Aorta (tissue), 5 donors: ENCODE measurements at regions not wholly inside any gene's neighbourhood (a gene's known extent, or its start where the extent isn't known, plus 50 kb on each side); places are given as distances from the start of the nearest gene placed in this dataset.
"Not testable (repeated sequence)": the region's sequence is repeated elsewhere in the genome, so short reads cannot be mapped to it uniquely, and the experiment has no call there.

ENCODE experiments used
- ATAC-seq: fragments of 200-7000 bp; cut with Tn5 transposase; one replicate; pipeline ENCODE4 v1.9.1; 2022; ENCODE audit warnings: moderate library complexity; ENCODE audit not compliant: low FRiP score
- DNase-seq, 2 donors: peaks; one replicate each; pipeline ENCODE4 v3.0.0-alpha.2; 2020
- H3K27ac ChIP-seq, 2 donors: one replicate each; pipeline ENCODE4 v1.5.1; 2013; ENCODE audit warnings: low read length in 2 of 2, mild to moderate bottlenecking in 2 of 2, moderate library complexity in 2 of 2, control low read depth in 1 of 2, inconsistent platforms in 1 of 2, low read depth in 1 of 2
- H3K27me3 ChIP-seq, 2 donors: one replicate each; pipeline ENCODE4 v1.6.1; 2013; ENCODE audit warnings: control low read depth in 1 of 2, low read length in 1 of 2, mild to moderate bottlenecking in 1 of 2, moderate library complexity in 1 of 2; ENCODE audit not compliant: insufficient read depth in 2 of 2, control insufficient read depth in 1 of 2
- H3K36me3 ChIP-seq, 2 donors: one replicate each; pipeline ENCODE4 v1.6.1; 2013; ENCODE audit warnings: control low read depth in 1 of 2, low read length in 1 of 2, mild to moderate bottlenecking in 1 of 2; ENCODE audit not compliant: insufficient read depth in 2 of 2, control insufficient read depth in 1 of 2
- H3K4me1 ChIP-seq, 2 donors: one replicate each; pipeline ENCODE4 v1.6.1; 2013; ENCODE audit warnings: low read length in 2 of 2, control low read depth in 1 of 2, mild to moderate bottlenecking in 1 of 2, moderate library complexity in 1 of 2; ENCODE audit not compliant: insufficient read depth in 2 of 2, control insufficient read depth in 1 of 2
- H3K4me3 ChIP-seq, 2 donors: one replicate each; pipeline ENCODE4 v1.5.1; 2013; ENCODE audit warnings: low read length in 2 of 2, control low read depth in 1 of 2, mild to moderate bottlenecking in 1 of 2
- H3K9me3 ChIP-seq: one replicate; pipeline ENCODE4 v1.6.1; 2013; ENCODE audit warnings: mild to moderate bottlenecking, low read length; ENCODE audit not compliant: control insufficient read depth
- WGBS, 2 donors: extraction: QIAGEN DNeasy Blood & Tissue Kit; methylation state at CpG; one replicate each; pipeline ENCODE4 v1.1.7; 2013; 5-methylcytosine and 5-hydroxymethylcytosine counted together
- intact Hi-C, 2 donors: fragments of 100-400 bp; cut with DNase I; formaldehyde crosslinking; loops; one replicate each; pipeline versions ENCODE4 v1.14.2 to v1.15.0; 2022
- donor health status: healthy with polysubstance abuse.
- donor health status: Bipolar disorder and iron deficiency.
- donor health status: DM: no; HTN: no; CAD: no.
- donor health status: DM: no; HTN: no; CAD: no.
- donor health status: DM: yes; HTN: yes; CAD: no.

GRCh38 chr14:41016213-41016612 is 590.5 kb upstream of the LRFN5 start:
- no peaks in the 10 kb centered on the region for H3K36me3 ChIP-seq
- H3K4me3 ChIP-seq = no peak overlapping the region
- no peaks in the 10 kb centered on the region for H3K27me3 ChIP-seq
- H3K9me3 ChIP-seq = no peaks in the 10 kb centered on the region
- H3K27ac ChIP-seq = no peak overlapping the region
- no peaks in the 10 kb centered on the region for H3K4me1 ChIP-seq
- 38 to 43% methylated on average over 4 of the region's 4 CpGs for WGBS, 2 donors
- no peak for DNase-seq
- intact Hi-C loops = no loop called here
- ATAC-seq = no peak

- ATAC-seq (no peak), DNase-seq (no peak)
- Histone ChIP-seq H3K36me3 (no peaks in the 10 kb centered on the region), H3K27me3 (no peaks in the 10 kb centered on the region), H3K9me3 (no peaks in the 10 kb centered on the region), H3K4me3 (no peak overlapping the region), H3K4me1 (no peaks in the 10 kb centered on the region), H3K27ac (no peak overlapping the region)
- intact Hi-C loops = no loop called here
- WGBS, 2 donors = 76 to 79% methylated on average over 3 of the region's 3 CpGs
Observed at GRCh38 chr14:41000350-41000749, 606.3 kb upstream of the LRFN5 start.

- Histone ChIP-seq H3K36me3 (no peaks in the 10 kb centered on the region), H3K9me3 (peaks cover 2% of the 10 kb centered on the region), H3K27ac (no peak overlapping the region), H3K4me3 (no peak overlapping the region), H3K4me1 (no peaks in the 10 kb centered on the region), H3K27me3 (no peaks in the 10 kb centered on the region)
- 26% methylated on average over 1 of the region's 1 CpG for WGBS, 2 donors
- intact Hi-C loops = no loop called here
- DNase-seq = no peak
- ATAC-seq = no peak
Observed at GRCh38 chr14:40989260-40989659, 617.4 kb upstream of the LRFN5 start.

- intact Hi-C loops = no loop called here
- Histone ChIP-seq H3K4me1 (no peaks in the 10 kb centered on the region), H3K27ac (no peak overlapping the region), H3K9me3 (peaks cover 2% of the 10 kb centered on the region), H3K27me3 (no peaks in the 10 kb centered on the region), H3K4me3 (no peak overlapping the region), H3K36me3 (no peaks in the 10 kb centered on the region)
- ATAC-seq (no peak), DNase-seq (no peak)
- WGBS, 2 donors = 68 to 77% methylated on average over 3 of the region's 3 CpGs
Observed at GRCh38 chr14:40987481-40987880, 619.2 kb upstream of the LRFN5 start.

- WGBS, 2 donors = 76 to 78% methylated on average over 1 of the region's 1 CpG
- no peaks in the 10 kb centered on the region for H3K36me3 ChIP-seq
- H3K4me1 ChIP-seq = no peaks in the 10 kb centered on the region
- H3K4me3 ChIP-seq = no peak overlapping the region
- no peaks in the 10 kb centered on the region for H3K27me3 ChIP-seq
- DNase-seq (no peak), ATAC-seq (no peak)
- intact Hi-C loops = no loop called here
- H3K9me3 ChIP-seq = peaks cover 2% of the 10 kb centered on the region
- H3K27ac ChIP-seq = no peak overlapping the region
Observed at GRCh38 chr14:40986655-40987054, 620.0 kb upstream of the LRFN5 start.

- intact Hi-C loops = no loop called here
- H3K36me3 ChIP-seq = no peaks in the 10 kb centered on the region
- H3K4me3 ChIP-seq = no peak overlapping the region
- H3K4me1 ChIP-seq = no peaks in the 10 kb centered on the region
- no peaks in the 10 kb centered on the region for H3K27me3 ChIP-seq
- WGBS, 2 donors = 51 to 69% methylated on average over 4 of the region's 4 CpGs
- ATAC-seq = no peak
- peaks cover 2% of the 10 kb centered on the region for H3K9me3 ChIP-seq
- H3K27ac ChIP-seq = no peak overlapping the region
- no peak for DNase-seq
Observed at GRCh38 chr14:40985584-40985983, 621.1 kb upstream of the LRFN5 start.

GRCh38 chr14:40983604-40984003 is 623.1 kb upstream of the LRFN5 start:
- intact Hi-C loops = no loop called here

GRCh38 chr14:40981247-40981646 is 625.4 kb upstream of the LRFN5 start:
- intact Hi-C loops = no loop called here
- Histone ChIP-seq H3K9me3 (no peaks in the 10 kb centered on the region), H3K4me1 (no peaks in the 10 kb centered on the region), H3K27me3 (no peaks in the 10 kb centered on the region), H3K27ac (no peak overlapping the region), H3K4me3 (no peak overlapping the region), H3K36me3 (no peaks in the 10 kb centered on the region)
- DNase-seq = no peak
- ATAC-seq = no peak
- WGBS, 2 donors = 76% methylated on average over 3 of the region's 3 CpGs

More at GRCh38 chr14:40983604-40984003, 623.1 kb upstream of the LRFN5 start:
- no peak overlapping the region for H3K4me3 ChIP-seq
- DNase-seq = no peak
- H3K4me1 ChIP-seq = no peaks in the 10 kb centered on the region
- ATAC-seq = no peak
- H3K27me3 ChIP-seq = no peaks in the 10 kb centered on the region
- H3K9me3 ChIP-seq = peaks cover 2% of the 10 kb centered on the region
- H3K36me3 ChIP-seq = no peaks in the 10 kb centered on the region
- 2 to 4% methylated on average over 3 of the region's 3 CpGs for WGBS, 2 donors
- no peak overlapping the region for H3K27ac ChIP-seq

- intact Hi-C loops, H3K27ac ChIP-seq, H3K27me3 ChIP-seq, H3K4me1 ChIP-seq, ATAC-seq, DNase-seq, H3K4me3 ChIP-seq, H3K36me3 ChIP-seq, H3K9me3 ChIP-seq: not testable (repeated sequence)
- whole genome bisulfite sequencing, 2 donors = 63 to 69% methylated on average over 2 of the region's 2 CpGs
Observed at GRCh38 chr14:40960257-40960656, 646.4 kb upstream of the LRFN5 start.
